A549 (cell line): ENCODE measurements at regions not wholly inside any gene's neighbourhood (a gene's known extent, or its start where the extent isn't known, plus 50 kb on each side); places are given as distances from the start of the nearest gene placed in this dataset.

ENCODE experiments used
- ATAC-seq, 2 experiments: fragments of 200-7000 bp in 1 of 2; fragments of >200 bp in 1 of 2; cut with Nextera tagmentation in 1 of 2; cut with Tn5 transposase in 1 of 2; 3 replicates each; pipeline versions ENCODE4 v1.8.0 to v1.9.1; 2018 to 2020; ENCODE audit warnings: mild to moderate bottlenecking in 1 of 2, moderate library complexity in 1 of 2
- CTCF ChIA-PET: fragments of 300-600 bp; sonication (Branson Sonifier 250); formaldehyde crosslinking; extraction: SDS; loops from one replicate; lab custom pipeline; 2021; ENCODE audit warnings: antibody characterized with exemption, inconsistent platforms; lab: Yijun Ruan, JAX
- POLR2A ChIA-PET: fragments of 350-600 bp; formaldehyde crosslinking; extraction: SDS; loops from one replicate; lab custom pipeline; 2021; ENCODE audit warnings: antibody characterized with exemption, inconsistent platforms; lab: Yijun Ruan, JAX
- DNase-seq, 2 experiments: peaks; one replicate each; pipeline versions ENCODE4 v3.0.0 to v3.0.0-alpha.2; 2011 to 2016; ENCODE audit warnings: low read depth in 1 of 2, low spot score in 1 of 2
- FAIRE-seq: peaks from 2 replicates; lab custom pipeline; 2011; peaks lifted over from hg19 to GRCh38; lab: Jason Lieb, UNC
- H3K27ac ChIP-seq, 2 experiments: fragments of >200 bp; sonication (Bioruptor Twin); formaldehyde crosslinking; 3 replicates each; pipeline ENCODE4 v1.5.1; 2016 to 2017
- H3K4me1 ChIP-seq: fragments of >200 bp; sonication (Bioruptor Twin); formaldehyde crosslinking; 3 replicates; pipeline ENCODE4 v1.6.1; 2016
- H3K4me2 ChIP-seq: fragments of >200 bp; sonication (Bioruptor Twin); formaldehyde crosslinking; 3 replicates; pipeline ENCODE4 v1.6.1; 2016
- H3K4me3 ChIP-seq: fragments of >200 bp; sonication (Bioruptor Twin); formaldehyde crosslinking; 3 replicates; pipeline ENCODE4 v1.5.1; 2016
- H3K9me3 ChIP-seq: fragments of >200 bp; sonication (Bioruptor Twin); formaldehyde crosslinking; 3 replicates; pipeline ENCODE4 v1.6.1; 2016
- ATOH8 ChIP-seq: fragments of 250-450 bp; sonication (Bioruptor Pico); IDR thresholded peaks from 2 replicates; pipeline ENCODE4 v1.5.0; 2020; ENCODE audit warnings: low read depth, mild to moderate bottlenecking, moderate library complexity
- BCL3 ChIP-seq: fragments of >200 bp; sonication (Bioruptor Twin); formaldehyde crosslinking; IDR thresholded peaks from 3 replicates; pipeline ENCODE4 v1.6.1; 2016
- CBX2 ChIP-seq: fragments of 200-600 bp; sonication (generic); IDR thresholded peaks from 2 replicates; pipeline ENCODE4 v1.6.1; 2016; ENCODE audit warnings: low read depth, mild to moderate bottlenecking, borderline replicate concordance
- CBX8 ChIP-seq: fragments of 200-600 bp; sonication (generic); IDR thresholded peaks from 2 replicates; pipeline ENCODE4 v1.6.1; 2016
- CEBPB ChIP-seq, 2 experiments: fragments of >200 bp in 1 of 2; sonication (Bioruptor Twin) in 1 of 2; formaldehyde crosslinking in 1 of 2; IDR thresholded peaks; 2 replicates each; pipeline ENCODE4 v1.6.1; 2012 to 2016
- CHD2 ChIP-seq: fragments of 150-350 bp; IDR thresholded peaks from 2 replicates; pipeline ENCODE4 v1.6.1; 2014; ENCODE audit warnings: low read length; ENCODE audit not compliant: partially characterized antibody
- CHD4 ChIP-seq: fragments of 200-600 bp; sonication (generic); IDR thresholded peaks from 2 replicates; pipeline ENCODE4 v1.6.1; 2016; ENCODE audit warnings: antibody characterized with exemption, mild to moderate bottlenecking, borderline replicate concordance
- ELK1 ChIP-seq: fragments of 150-350 bp; IDR thresholded peaks from 2 replicates; pipeline ENCODE4 v1.6.1; 2014; ENCODE audit warnings: low read depth, mild to moderate bottlenecking, low read length
- EP300 ChIP-seq, 2 experiments: fragments of >200 bp; sonication (Bioruptor Twin); formaldehyde crosslinking; IDR thresholded peaks; 2 replicates in 1 of 2; 3 replicates in 1 of 2; pipeline ENCODE4 v1.6.1; 2016 to 2017
- ESRRA ChIP-seq: fragments of 150-350 bp; IDR thresholded peaks from 2 replicates; pipeline ENCODE4 v1.6.1; 2014; ENCODE audit warnings: mild to moderate bottlenecking, low read length, borderline replicate concordance
- FOSL2 ChIP-seq, 2 experiments: fragments of 450-650 bp in 1 of 2; fragments of >200 bp in 1 of 2; sonication (Bioruptor Twin) in 1 of 2; formaldehyde crosslinking; IDR thresholded peaks; 2 replicates each; pipeline versions ENCODE4 v1.5.0 to v1.6.1; 2016 to 2020; ENCODE audit warnings: mild to moderate bottlenecking in 1 of 2, moderate library complexity in 1 of 2
- HDAC2 ChIP-seq: fragments of 200-600 bp; sonication (generic); IDR thresholded peaks from 2 replicates; pipeline ENCODE4 v1.6.1; 2016
- HES2 ChIP-seq: fragments of >200 bp; sonication (Bioruptor Twin); formaldehyde crosslinking; IDR thresholded peaks from 2 replicates; pipeline ENCODE4 v1.6.1; 2016
- HMGXB4 ChIP-seq: fragments of 250-450 bp; sonication (Bioruptor Pico); IDR thresholded peaks from 2 replicates; pipeline ENCODE4 v1.5.0; 2021; ENCODE audit warnings: mild to moderate bottlenecking, moderate library complexity, borderline replicate concordance
- HOXB13 ChIP-seq: fragments of 250-450 bp; sonication (Bioruptor Pico); IDR thresholded peaks from 2 replicates; pipeline ENCODE4 v1.5.0; 2020; ENCODE audit warnings: low read depth, mild to moderate bottlenecking, moderate library complexity
- JUNB ChIP-seq: fragments of >200 bp; sonication (Bioruptor Twin); formaldehyde crosslinking; IDR thresholded peaks from 2 replicates; pipeline ENCODE4 v1.6.1; 2016
- KDM1A ChIP-seq: fragments of 200-600 bp; sonication (generic); IDR thresholded peaks from 2 replicates; pipeline ENCODE4 v1.6.1; 2016; ENCODE audit warnings: low read depth, mild to moderate bottlenecking
- MAZ ChIP-seq: fragments of 150-350 bp; IDR thresholded peaks from 2 replicates; pipeline ENCODE4 v1.6.1; 2014; ENCODE audit warnings: antibody characterized with exemption, low read depth, low read length, borderline replicate concordance
- NFE2L2 ChIP-seq: fragments of 150-350 bp; conservative IDR thresholded peaks from 2 replicates; pipeline ENCODE4 v1.6.1; 2014; ENCODE audit warnings: low read length
- POLR2A ChIP-seq: IDR thresholded peaks from 2 replicates; pipeline ENCODE4 v1.6.1; 2012; ENCODE audit warnings: mild to moderate bottlenecking, low read length
- RCOR1 ChIP-seq: fragments of 150-350 bp; IDR thresholded peaks from 2 replicates; pipeline ENCODE4 v1.6.1; 2014; ENCODE audit warnings: antibody characterized with exemption, low read length, low read depth
- RFX5 ChIP-seq: fragments of 450-650 bp; IDR thresholded peaks from 2 replicates; pipeline ENCODE4 v1.7.1; 2014; ENCODE audit warnings: antibody characterized with exemption, mild to moderate bottlenecking, moderate library complexity
- RNF2 ChIP-seq: fragments of 200-600 bp; sonication (generic); IDR thresholded peaks from 2 replicates; pipeline ENCODE4 v1.6.1; 2016; ENCODE audit warnings: low read depth, mild to moderate bottlenecking, antibody characterized with exemption, moderate library complexity, borderline replicate concordance
- TFCP2L1 ChIP-seq: fragments of 250-450 bp; sonication (Bioruptor Pico); IDR thresholded peaks from 2 replicates; pipeline ENCODE4 v1.5.0; 2021; ENCODE audit warnings: mild to moderate bottlenecking
- ZC3H11A ChIP-seq: fragments of 450-650 bp; IDR thresholded peaks from 2 replicates; pipeline ENCODE4 v1.6.1; 2014; ENCODE audit warnings: antibody characterized with exemption, mild to moderate bottlenecking
- ZFP36 ChIP-seq: fragments of 450-650 bp; IDR thresholded peaks from 2 replicates; pipeline ENCODE4 v1.6.1; 2014; ENCODE audit warnings: borderline replicate concordance; ENCODE audit not compliant: partially characterized antibody
- WGBS: methylation state at CpG from one replicate; pipeline ENCODE4 v1.1.6; 2017; ENCODE audit errors: missing lambda C conversion rate; 5-methylcytosine and 5-hydroxymethylcytosine counted together

- CTCF ChIA-PET, result no interaction called here
- no peak overlapping the region for H3K27ac ChIP-seq
- no peaks in the 10 kb centered on the region for H3K4me1 ChIP-seq
- no peaks in the 10 kb centered on the region for H3K9me3 ChIP-seq
- H3K4me3 ChIP-seq, result no peak overlapping the region
- no peak for FAIRE-seq
- H3K4me2 ChIP-seq, result no peak overlapping the region
- no peak for ATAC-seq
- no peak for DNase-seq
- TF ChIP-seq CHD4 (no peak), ZC3H11A (no peak), KDM1A (no peak), ZFP36 (no peak), CBX2 (no peak)
- TF ChIP-seq, all 56 proteins: peak for 0
- 41% methylated on average over 5 of the region's 5 CpGs for WGBS
- POLR2A ChIA-PET, result no interaction called here
Measured at GRCh38 chr15:95368191-95368590, 962.3 kb upstream of the NR2F2 start.

GRCh38 chr15:95368755-95369601 is 961.5 kb upstream of the NR2F2 start:
- ATAC-seq, result no peak
- POLR2A ChIA-PET, result no interaction called here
- FAIRE-seq, result no peak
- no peaks in the 10 kb centered on the region for H3K4me1 ChIP-seq
- no peak overlapping the region for H3K4me2 ChIP-seq
- no peak for DNase-seq
- no peak for TF ChIP-seq POLR2A
- TF ChIP-seq HDAC2, result no peak
- no peak for TF ChIP-seq BCL3
- TF ChIP-seq MAZ, result no peak
- TF ChIP-seq HOXB13, result no peak
- TF ChIP-seq RFX5, result no peak
- TF ChIP-seq, all 56 proteins: peak for 0
- Histone ChIP-seq H3K4me3 (no peak overlapping the region), H3K9me3 (no peaks in the 10 kb centered on the region), H3K27ac (no peak overlapping the region)
- 58% methylated on average over 7 of the region's 7 CpGs for WGBS
- CTCF ChIA-PET, result no interaction called here

GRCh38 chr15:95370291-95370690 is 960.2 kb upstream of the NR2F2 start:
- ChIA-PET POLR2A (no interaction called here), CTCF (no interaction called here)
- DNase-seq (no peak), FAIRE-seq (no peak), ATAC-seq (no peak)
- H3K4me3 ChIP-seq, result no peak overlapping the region
- 28% methylated on average over 2 of the region's 2 CpGs for WGBS
- no peak overlapping the region for H3K27ac ChIP-seq
- H3K4me2 ChIP-seq, result no peak overlapping the region
- H3K4me1 ChIP-seq, result no peaks in the 10 kb centered on the region
- no peak for TF ChIP-seq CEBPB (IDR thresholded peaks at IDR 0.05)
- no peak for TF ChIP-seq BCL3
- no peak for TF ChIP-seq JUNB
- TF ChIP-seq EP300 (IDR thresholded peaks at IDR 0.05), result no peak
- no peak for TF ChIP-seq NFE2L2
- no peak for TF ChIP-seq ESRRA
- TF ChIP-seq ZFP36, result no peak
- no peak for TF ChIP-seq HES2
- TF ChIP-seq ELK1, result no peak
- no peak for TF ChIP-seq HOXB13
- no peak for TF ChIP-seq TFCP2L1 (CRISPR knock-in tag)
- no peak for TF ChIP-seq RNF2
- no peak for TF ChIP-seq CBX8
- no peak for TF ChIP-seq ATOH8 (CRISPR knock-in tag)
- TF ChIP-seq FOSL2 (IDR thresholded peaks at IDR 0.05), result no peak
- no peak for TF ChIP-seq FOSL2 (CRISPR knock-in tag; IDR thresholded peaks at IDR 0.05)
- TF ChIP-seq POLR2A, result no peak
- no peak for TF ChIP-seq RCOR1
- TF ChIP-seq CHD2, result no peak
- no peak for TF ChIP-seq RFX5
- TF ChIP-seq HMGXB4, result no peak
- H3K9me3 ChIP-seq, result no peaks in the 10 kb centered on the region
